ENCODE measurements at regions not wholly inside any gene's neighbourhood (a gene's known extent, or its start where the extent isn't known, plus 50 kb on each side); places are given as distances from the start of the nearest gene placed in this dataset.
"Not testable (repeated sequence)": the region's sequence is repeated elsewhere in the genome, so short reads cannot be mapped to it uniquely, and the experiment has no call there.

DNA sequence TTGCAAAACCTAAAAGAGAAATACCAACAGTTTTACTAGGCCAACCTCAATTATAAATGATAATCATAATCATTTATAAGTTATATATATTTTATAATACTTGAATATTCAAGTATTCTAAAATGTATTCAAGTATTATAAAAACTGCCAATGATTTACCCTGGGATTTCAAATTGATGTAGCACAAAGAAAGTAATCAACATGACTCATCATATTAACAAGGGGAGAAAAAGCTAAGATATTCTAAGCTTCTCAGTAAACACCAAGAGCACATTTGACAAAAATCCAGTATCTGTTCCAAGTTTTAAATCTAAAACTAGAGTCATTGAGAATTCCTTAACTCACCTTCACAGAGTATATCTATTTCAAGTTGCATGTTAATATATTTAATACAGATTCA, 56.1 kb downstream of the CAPZA3 start:
- peak; percentile 12 for DNase-seq (ENCODE audit: low read depth, low spot score)

- DNase-seq (ENCODE audit: low read depth, low spot score), result no peak
Observed at GRCh38 chr12:18797604-18798003, 59.7 kb downstream of the CAPZA3 start.

- peak; percentile 8 for DNase-seq (ENCODE audit: low read depth, low spot score)
Observed at GRCh38 chr12:18798535-18799361, 60.8 kb downstream of the CAPZA3 start.

DNA sequence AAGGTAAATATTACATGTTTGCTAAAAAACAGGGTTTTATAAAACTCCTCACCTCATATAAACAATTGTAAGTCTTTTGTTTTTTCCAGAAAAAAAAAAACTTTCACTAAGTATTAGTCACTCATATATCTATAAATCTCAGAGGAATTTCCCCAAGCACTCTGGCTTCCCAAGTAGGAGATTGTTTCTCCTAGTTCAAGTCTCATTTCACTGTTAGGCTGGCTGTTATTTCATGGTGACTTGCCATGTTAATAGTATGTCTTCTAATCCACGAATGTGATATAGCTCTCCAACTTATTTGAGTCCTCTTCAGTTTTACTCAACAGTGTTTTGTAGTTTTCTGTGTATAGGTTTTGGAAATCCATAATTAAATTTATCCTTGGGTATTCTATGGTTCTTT, 61.6 kb downstream of the CAPZA3 start:
- peak; percentile 7 for DNase-seq (ENCODE audit: low read depth, low spot score)

DNA sequence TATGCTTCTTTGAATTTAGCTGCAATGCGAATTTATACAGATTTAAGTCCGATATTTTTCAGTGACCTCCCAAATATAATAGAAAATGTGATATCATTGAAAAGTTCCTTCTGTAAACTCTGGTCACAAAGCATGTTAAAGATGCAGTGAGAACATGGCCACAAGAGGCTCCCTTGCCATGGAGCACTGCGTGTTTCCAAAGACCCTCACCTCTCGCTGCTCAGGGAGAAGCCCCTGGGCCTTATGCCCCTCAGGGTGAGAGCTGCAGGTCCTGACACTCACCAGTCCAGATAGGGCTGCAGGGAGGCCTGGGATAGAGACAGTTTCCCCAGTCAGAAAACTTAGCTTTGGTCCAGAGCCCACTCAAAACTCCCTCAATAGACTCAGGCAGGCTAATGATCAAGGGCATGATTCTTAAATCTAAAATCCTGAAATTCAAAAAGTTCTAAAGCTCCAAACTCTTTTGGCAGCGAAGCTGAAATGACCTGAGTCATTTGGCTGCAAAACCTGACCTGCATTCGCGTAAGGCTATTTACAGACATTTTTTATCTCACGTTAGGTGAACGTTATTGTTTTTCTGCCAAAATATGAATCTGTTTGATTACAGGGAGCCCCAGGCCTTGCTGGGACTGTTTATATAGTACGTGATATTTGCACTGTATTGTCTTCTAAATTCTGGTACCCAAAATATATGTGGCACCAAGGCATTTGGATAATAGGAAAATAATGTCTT, 67.8 kb downstream of the CAPZA3 start:
- no peak for DNase-seq (ENCODE audit: low read depth, low spot score)

DNA sequence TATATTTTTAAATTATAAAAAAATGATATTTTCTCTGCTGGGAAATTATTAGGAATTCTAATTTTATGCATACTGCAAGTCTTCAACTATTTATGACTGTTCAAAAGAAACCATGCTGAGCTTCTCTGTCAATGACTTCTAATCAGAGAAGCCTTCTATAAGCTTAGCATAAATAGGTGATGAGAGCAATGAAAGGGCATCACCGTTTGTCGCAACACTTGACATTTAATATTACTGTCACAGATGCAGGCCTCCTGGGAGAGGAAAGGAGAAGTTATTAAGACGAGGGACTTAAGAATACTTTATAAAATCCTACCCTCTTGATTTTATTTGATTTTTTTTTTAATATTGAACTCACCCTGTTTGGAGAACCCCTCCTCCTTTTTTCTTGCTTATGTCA, 69.8 kb downstream of the CAPZA3 start:
- no peak for DNase-seq (ENCODE audit: low read depth, low spot score)

- no peak for DNase-seq (ENCODE audit: low read depth, low spot score)
Observed at GRCh38 chr12:18808221-18808620, 70.3 kb downstream of the CAPZA3 start.

GRCh38 chr12:18810537-18811253, 72.8 kb downstream of the CAPZA3 start:
- no peak for DNase-seq (ENCODE audit: low read depth, low spot score)

GRCh38 chr12:18811273-18811672, 73.4 kb downstream of the CAPZA3 start:
- DNase-seq (ENCODE audit: low read depth, low spot score), result no peak

DNA sequence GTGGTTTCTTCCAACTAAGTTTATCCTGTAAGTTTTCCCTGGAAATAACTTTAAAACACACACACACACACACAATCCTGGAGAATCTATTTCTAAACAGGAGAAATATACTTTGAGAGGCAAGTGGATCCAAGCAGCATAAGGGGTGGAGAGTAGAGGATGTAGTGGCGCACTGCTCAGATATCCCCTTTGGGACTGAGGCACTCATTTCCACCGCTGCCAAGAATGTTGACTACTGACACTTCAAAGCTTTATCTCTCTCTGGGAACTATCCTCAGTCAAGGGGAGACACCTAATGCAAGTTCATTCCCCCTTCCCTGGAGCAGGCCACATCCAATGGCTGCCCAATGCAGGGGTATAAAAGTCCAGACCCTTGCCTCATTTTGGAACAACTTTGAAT, 75.8 kb downstream of the CAPZA3 start:
- no peak for DNase-seq (ENCODE audit: low read depth, low spot score)

DNA sequence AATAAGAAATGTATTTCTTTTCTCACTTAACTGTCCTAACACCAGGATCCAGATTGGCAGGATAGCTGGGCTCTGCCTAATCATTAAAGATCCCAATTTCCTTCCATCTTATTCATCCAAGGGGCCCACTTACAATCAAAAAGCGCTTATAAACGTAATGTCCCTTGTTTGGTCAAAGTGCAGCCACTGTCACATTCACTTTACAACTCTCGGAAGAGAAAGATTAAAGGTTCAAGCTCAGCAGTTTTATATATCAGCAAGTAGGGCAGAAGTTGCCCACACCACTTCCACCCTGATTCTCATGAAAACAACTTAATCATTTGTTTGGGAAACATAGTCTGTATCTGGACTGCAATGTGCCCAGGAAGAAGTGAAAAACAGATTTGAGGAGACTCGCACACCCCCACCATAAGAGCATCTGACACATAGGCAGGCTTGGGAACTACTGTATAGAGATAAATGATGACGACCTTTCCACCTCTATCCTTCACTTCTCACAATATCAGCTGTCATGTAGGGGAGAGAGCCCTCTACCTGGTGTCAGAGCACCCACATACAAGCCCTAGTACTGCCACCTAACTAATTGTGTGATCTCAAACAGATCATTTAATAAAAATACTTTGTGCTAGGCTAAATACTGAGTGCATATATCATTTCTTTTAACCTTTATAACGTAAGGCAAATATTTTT, 80.8 kb downstream of the CAPZA3 start:
- no peak for DNase-seq (ENCODE audit: low read depth, low spot score)

GRCh38 chr12:18819484-18819883, 81.6 kb downstream of the CAPZA3 start:
- DNase-seq (ENCODE audit: low read depth, low spot score), result no peak

GRCh38 chr12:18823461-18823860, 85.5 kb downstream of the CAPZA3 start:
- DNase-seq (ENCODE audit: low read depth, low spot score), result no peak

DNA sequence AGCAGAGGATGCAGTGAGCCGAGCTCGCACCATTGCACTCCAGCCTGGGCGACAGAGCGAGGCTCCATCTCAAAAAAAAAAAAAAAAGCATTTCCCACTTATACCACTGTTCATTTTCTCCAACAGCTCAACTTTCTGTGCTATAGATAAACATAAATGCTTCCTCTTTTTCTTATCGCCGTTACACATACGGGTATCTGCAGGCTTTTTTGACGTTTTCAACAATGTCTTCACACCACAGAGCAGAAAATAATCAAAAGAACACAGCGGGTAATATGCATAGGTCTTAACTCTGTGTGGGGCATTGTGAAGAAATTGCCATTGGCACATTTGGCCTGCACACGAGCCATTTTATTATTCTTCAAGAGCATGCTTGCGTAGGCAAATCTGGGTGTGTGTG, 86.4 kb downstream of the CAPZA3 start:
- no peak for DNase-seq (ENCODE audit: low read depth, low spot score)

GRCh38 chr12:18825138-18825537, 87.2 kb downstream of the CAPZA3 start:
- DNase-seq (ENCODE audit: low read depth, low spot score), result no peak

GRCh38 chr12:18827913-18828312, 90.0 kb downstream of the CAPZA3 start:
- DNase-seq (ENCODE audit: low read depth, low spot score), result no peak

GRCh38 chr12:18828483-18828882, 90.6 kb downstream of the CAPZA3 start:
- DNase-seq (ENCODE audit: low read depth, low spot score), result no peak

DNA sequence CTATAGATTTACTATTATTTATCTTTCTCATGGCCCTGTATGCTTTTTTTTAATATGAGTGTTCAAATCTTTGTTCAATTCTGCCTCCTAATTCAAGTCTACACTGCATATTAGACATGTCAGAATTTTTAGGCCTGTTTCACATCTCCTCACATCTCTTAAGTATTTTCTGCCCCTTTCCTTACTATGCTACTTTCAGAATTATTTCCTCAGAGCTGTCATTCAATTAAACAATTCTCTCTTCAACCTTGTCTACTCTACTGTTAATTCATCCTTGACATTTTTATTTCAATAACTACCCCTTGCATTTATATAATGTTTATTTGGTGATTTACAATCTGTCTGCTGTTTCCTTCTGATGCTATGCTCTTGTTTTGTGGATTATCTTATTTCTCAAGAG, 91.1 kb downstream of the CAPZA3 start:
- no peak for DNase-seq (ENCODE audit: low read depth, low spot score)

GRCh38 chr12:18832932-18833331, 95.0 kb downstream of the CAPZA3 start:
- not testable (repeated sequence) for DNase-seq (ENCODE audit: low read depth, low spot score)

DNA sequence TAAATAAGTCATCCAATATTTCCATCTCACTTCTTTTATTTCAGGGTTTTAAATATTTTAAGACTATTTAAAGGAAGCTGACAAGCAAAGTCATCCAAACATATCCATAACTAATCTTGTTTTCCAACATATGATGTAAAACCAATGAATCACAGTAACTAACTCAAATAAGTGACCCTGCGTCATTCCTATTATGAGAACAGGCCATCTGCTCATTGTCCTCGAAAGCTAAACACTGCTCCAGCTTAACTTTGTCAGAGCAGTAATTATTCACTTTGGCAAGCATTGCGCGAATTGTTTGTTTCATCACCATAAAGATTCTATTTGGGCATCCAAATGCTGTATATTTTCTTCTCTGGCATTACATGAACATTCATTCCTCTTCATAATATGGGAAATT, 99.1 kb downstream of the CAPZA3 start:
- no peak for DNase-seq (ENCODE audit: low read depth, low spot score)

- no peak for DNase-seq (ENCODE audit: low read depth, low spot score)
Observed at GRCh38 chr12:18837505-18837904, 99.6 kb downstream of the CAPZA3 start.

- not testable (repeated sequence) for DNase-seq (ENCODE audit: low read depth, low spot score)
Observed at GRCh38 chr12:18840997-18841396, 103.1 kb downstream of the CAPZA3 start.
